Omental fat pad (tissue), 3 donors: ENCODE measurements at regions not wholly inside any gene's neighbourhood (a gene's known extent, or its start where the extent isn't known, plus 50 kb on each side); places are given as distances from the start of the nearest gene placed in this dataset.

Source experiments
- ATAC-seq: fragments of 150-250 bp; one replicate; pipeline ENCODE4 v1.9.1; 2016; ENCODE audit warnings: mild to moderate bottlenecking, moderate library complexity; ENCODE audit not compliant: low FRiP score
- DNase-seq: peaks from one replicate; pipeline ENCODE4 v3.0.0-alpha.2; 2019; ENCODE audit warnings: low spot score
- TF ChIP-seq, protein P1 (sequence below), 3 donors: fragments of 450-650 bp; IDR thresholded peaks; one replicate each; pipeline ENCODE4 v1.5.1; 2016 to 2017; ENCODE audit warnings: antibody characterized with exemption in 3 of 3, mild to moderate bottlenecking in 3 of 3, moderate library complexity in 2 of 3

- DNase-seq (no peak), ATAC-seq (no peak)
- TF ChIP-seq, protein P1, sequence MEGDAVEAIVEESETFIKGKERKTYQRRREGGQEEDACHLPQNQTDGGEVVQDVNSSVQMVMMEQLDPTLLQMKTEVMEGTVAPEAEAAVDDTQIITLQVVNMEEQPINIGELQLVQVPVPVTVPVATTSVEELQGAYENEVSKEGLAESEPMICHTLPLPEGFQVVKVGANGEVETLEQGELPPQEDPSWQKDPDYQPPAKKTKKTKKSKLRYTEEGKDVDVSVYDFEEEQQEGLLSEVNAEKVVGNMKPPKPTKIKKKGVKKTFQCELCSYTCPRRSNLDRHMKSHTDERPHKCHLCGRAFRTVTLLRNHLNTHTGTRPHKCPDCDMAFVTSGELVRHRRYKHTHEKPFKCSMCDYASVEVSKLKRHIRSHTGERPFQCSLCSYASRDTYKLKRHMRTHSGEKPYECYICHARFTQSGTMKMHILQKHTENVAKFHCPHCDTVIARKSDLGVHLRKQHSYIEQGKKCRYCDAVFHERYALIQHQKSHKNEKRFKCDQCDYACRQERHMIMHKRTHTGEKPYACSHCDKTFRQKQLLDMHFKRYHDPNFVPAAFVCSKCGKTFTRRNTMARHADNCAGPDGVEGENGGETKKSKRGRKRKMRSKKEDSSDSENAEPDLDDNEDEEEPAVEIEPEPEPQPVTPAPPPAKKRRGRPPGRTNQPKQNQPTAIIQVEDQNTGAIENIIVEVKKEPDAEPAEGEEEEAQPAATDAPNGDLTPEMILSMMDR (IDR thresholded peaks at IDR 0.05), result no peak
Measured at GRCh38 chr9:13665418-13666066, 386.1 kb upstream of the MPDZ start.

- DNase-seq, result no peak
- ATAC-seq, result no peak
- TF ChIP-seq, protein P1 (IDR thresholded peaks at IDR 0.05), result no peak
Measured at GRCh38 chr9:13661014-13661413, 381.5 kb upstream of the MPDZ start.

GRCh38 chr9:13651969-13652663 is 372.6 kb upstream of the MPDZ start:
- DNase-seq (no peak), ATAC-seq (no peak)

GRCh38 chr9:13651526-13651925 is 372.0 kb upstream of the MPDZ start:
- TF ChIP-seq, protein P1 (IDR thresholded peaks at IDR 0.05), result no peak
- no peak for DNase-seq
- no peak for ATAC-seq

More at GRCh38 chr9:13651969-13652663, 372.6 kb upstream of the MPDZ start:
- TF ChIP-seq, protein P1 (IDR thresholded peaks at IDR 0.05), result no peak

DNA sequence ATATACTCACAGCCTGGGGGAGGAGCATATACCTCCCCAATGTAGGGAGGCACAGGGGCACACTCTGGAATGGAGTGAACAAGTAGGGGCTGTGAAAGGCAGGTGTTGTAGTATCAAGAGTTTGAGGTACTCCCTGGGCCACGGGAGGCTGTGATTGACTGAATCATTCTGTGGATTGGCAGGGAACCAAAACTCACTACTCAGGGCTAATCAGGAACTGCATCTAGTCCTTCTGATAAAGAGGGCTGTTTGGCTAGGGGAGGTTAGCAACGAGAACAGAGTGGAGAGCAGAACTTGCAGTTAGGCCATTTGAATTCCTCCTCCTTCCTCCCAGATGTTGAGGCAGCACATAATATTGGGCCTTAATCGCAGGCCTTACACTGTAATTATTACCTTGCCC is 369.2 kb upstream of the MPDZ start:
- TF ChIP-seq, protein P1 (IDR thresholded peaks at IDR 0.05), result no peak
- no peak for DNase-seq
- ATAC-seq, result no peak

- TF ChIP-seq, protein P1 (IDR thresholded peaks at IDR 0.05), result no peak
- DNase-seq, result no peak
- ATAC-seq, result no peak
Measured at GRCh38 chr9:13648068-13648467, 368.6 kb upstream of the MPDZ start.

GRCh38 chr9:13646500-13647021 is 367.1 kb upstream of the MPDZ start:
- TF ChIP-seq, protein P1 (IDR thresholded peaks at IDR 0.05), result no peak
- DNase-seq (no peak), ATAC-seq (no peak)
